Esophagus (tissue), 2 donors: ENCODE measurements at regions not wholly inside any gene's neighbourhood (a gene's known extent, or its start where the extent isn't known, plus 50 kb on each side); places are given as distances from the start of the nearest gene placed in this dataset.

Source experiments
- H3K27ac ChIP-seq, 2 donors: one replicate each; pipeline ENCODE4 v1.5.1; 2013; ENCODE audit warnings: low read depth in 2 of 2, mild to moderate bottlenecking in 2 of 2, inconsistent platforms in 1 of 2, low read length in 1 of 2, moderate library complexity in 1 of 2
- H3K27me3 ChIP-seq, 2 donors: one replicate each; pipeline ENCODE4 v1.6.1; 2013; ENCODE audit warnings: low read length in 2 of 2, control low read depth in 1 of 2, mild to moderate bottlenecking in 1 of 2; ENCODE audit not compliant: insufficient read depth in 2 of 2, control insufficient read depth in 1 of 2
- H3K36me3 ChIP-seq, 2 donors: one replicate each; pipeline ENCODE4 v1.6.1; 2013; ENCODE audit warnings: low read length in 1 of 2; ENCODE audit not compliant: control insufficient read depth in 2 of 2, insufficient read depth in 2 of 2
- H3K4me1 ChIP-seq, 2 donors: one replicate each; pipeline ENCODE4 v1.6.1; 2013; ENCODE audit warnings: low read length in 1 of 2; ENCODE audit not compliant: control insufficient read depth in 2 of 2, insufficient read depth in 2 of 2
- H3K4me3 ChIP-seq, 2 donors: one replicate each; pipeline ENCODE4 v1.5.1; 2013; ENCODE audit warnings: low read length in 2 of 2, mild to moderate bottlenecking in 2 of 2, low read depth in 1 of 2, moderate library complexity in 1 of 2
- H3K9me3 ChIP-seq, 2 donors: one replicate each; pipeline ENCODE4 v1.6.1; 2013; ENCODE audit warnings: mild to moderate bottlenecking in 2 of 2, low read depth in 1 of 2, low read length in 1 of 2, moderate library complexity in 1 of 2; ENCODE audit not compliant: control insufficient read depth in 2 of 2, insufficient read depth in 1 of 2
- WGBS, 2 donors: extraction: QIAGEN DNeasy Blood & Tissue Kit; methylation state at CpG; one replicate each; pipeline ENCODE4 v1.1.7; 2013; 5-methylcytosine and 5-hydroxymethylcytosine counted together
- donor health status: healthy with polysubstance abuse.
- donor health status: Bipolar disorder and iron deficiency.

DNA sequence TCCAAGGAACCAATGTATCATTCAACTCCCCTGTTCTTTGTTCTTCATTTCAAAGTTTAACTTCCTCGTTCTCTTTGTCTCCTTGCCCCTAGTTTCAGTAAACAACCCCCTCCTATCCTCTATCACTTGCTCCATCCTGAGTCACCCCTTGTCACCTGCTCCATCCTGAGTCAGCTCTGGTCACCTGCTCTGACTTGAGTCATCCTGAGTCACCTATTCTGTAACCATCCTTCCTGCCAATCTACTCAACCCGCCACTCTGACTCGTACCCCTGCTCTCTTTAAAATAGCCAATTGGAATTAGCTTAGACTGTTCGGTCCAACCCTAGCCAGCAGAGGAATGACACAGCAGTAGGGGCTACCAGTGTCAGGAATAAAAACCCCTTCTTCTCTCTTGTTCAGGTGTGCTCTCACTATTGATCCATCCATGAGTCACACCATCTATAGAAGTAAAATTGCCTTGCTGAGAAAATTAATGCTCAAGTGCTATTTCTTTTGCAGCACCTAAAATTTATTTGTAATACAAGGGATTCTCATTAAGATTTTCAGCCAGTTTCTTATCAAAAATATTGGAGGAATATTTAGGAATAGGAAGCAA lies 326.8 kb downstream of the AKAIN1 start:
- Histone ChIP-seq H3K36me3 (no peaks in the 10 kb centered on the region), H3K4me3 (no peak overlapping the region), H3K9me3 (no peaks in the 10 kb centered on the region), H3K27me3 (no peaks in the 10 kb centered on the region), H3K4me1 (no peaks in the 10 kb centered on the region), H3K27ac (no peak overlapping the region)
- WGBS, 2 donors = 70 to 77% methylated on average over 4 of the region's 4 CpGs

DNA sequence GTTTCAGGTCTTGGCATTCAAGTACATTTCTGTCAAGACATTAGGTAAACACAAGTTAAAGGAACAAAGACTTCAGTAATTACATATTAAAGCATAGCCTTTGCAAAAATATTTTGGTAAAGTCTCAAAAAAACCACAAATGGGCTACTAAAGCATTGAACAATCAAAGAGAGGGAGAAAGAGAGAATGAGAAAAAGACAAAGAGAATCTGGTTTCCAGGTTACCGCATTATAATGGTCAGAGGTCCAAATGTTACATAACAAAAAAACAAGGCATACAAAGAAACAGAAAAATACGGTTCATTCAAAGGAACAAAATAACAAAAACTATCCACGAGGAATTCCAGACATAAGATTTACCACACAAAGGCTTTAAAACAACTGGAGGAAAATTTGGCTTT lies 327.9 kb downstream of the AKAIN1 start:
- Histone ChIP-seq H3K4me3 (no peak overlapping the region), H3K4me1 (no peaks in the 10 kb centered on the region)
- WGBS, 2 donors = 64 to 73% methylated on average over 3 of the region's 3 CpGs

DNA sequence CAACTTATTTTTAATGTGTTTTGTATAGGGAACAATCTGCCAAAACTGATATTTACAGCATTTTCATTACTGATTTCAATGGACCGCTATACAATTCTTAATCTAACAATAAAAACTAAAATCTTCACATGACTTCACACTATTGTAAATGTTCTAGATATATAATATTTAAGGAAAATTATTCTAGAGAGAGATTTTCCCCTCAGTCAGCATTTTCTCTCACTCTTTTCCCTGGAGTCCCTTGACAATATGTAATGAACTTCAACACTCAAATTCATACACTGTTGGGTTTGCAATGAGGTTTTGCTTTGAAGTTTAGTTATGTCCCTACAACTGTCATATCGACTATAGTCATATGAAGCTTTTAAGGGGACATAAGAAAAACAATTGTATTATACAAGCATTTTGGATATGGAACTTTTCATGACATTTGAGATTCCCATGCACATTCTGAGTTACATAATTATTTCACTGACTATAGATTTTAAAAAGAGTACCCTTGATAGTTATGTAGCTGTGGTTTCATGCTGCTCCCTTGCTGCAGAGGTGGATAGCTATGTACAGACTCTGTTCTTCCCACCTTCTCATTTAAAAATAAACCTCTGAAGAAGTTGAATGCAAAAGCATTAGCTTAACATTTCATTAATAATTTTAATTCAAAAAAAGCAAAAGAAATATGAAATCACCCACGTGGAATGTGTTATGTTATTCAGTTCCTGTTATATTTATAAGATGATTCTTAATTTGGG lies 338.5 kb downstream of the AKAIN1 start:
- WGBS, 2 donors = 73 to 76% methylated on average over 3 of the region's 3 CpGs

More for the DNA sequence above, 327.9 kb downstream of the AKAIN1 start:
- Histone ChIP-seq H3K27ac (no peak overlapping the region), H3K9me3 (no peaks in the 10 kb centered on the region), H3K36me3 (no peaks in the 10 kb centered on the region), H3K27me3 (no peaks in the 10 kb centered on the region)

DNA sequence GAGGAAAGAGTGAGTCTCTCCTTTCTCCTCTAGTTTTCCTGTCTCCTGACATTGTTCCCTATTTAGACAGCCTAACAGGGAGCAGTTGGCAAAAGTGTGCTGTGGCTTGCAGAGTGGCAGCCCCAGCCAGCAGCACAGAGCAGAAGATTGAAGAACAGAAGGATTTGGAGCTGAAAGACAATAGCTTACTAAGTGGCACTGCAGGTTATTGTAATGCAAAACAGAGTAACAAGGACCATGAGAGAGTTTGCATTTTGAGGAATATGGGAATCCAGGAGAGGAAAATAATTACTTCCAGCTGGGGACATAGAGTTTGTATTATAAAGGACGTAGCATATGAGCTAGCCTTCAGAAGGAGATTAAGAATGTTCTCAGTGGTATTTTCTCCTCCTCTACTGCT lies 342.4 kb downstream of the AKAIN1 start:
- Histone ChIP-seq H3K4me3 (no peak overlapping the region), H3K27ac (no peak overlapping the region), H3K9me3 (no peaks in the 10 kb centered on the region), H3K27me3 (no peaks in the 10 kb centered on the region), H3K4me1 (no peaks in the 10 kb centered on the region), H3K36me3 (no peaks in the 10 kb centered on the region)
- WGBS, 2 donors = 62 to 72% methylated on average over 1 of the region's 1 CpG

More for the DNA sequence above, 338.5 kb downstream of the AKAIN1 start:
- Histone ChIP-seq H3K9me3 (no peaks in the 10 kb centered on the region), H3K4me1 (no peaks in the 10 kb centered on the region), H3K4me3 (no peak overlapping the region), H3K36me3 (no peaks in the 10 kb centered on the region), H3K27ac (no peak overlapping the region), H3K27me3 (no peaks in the 10 kb centered on the region)

DNA sequence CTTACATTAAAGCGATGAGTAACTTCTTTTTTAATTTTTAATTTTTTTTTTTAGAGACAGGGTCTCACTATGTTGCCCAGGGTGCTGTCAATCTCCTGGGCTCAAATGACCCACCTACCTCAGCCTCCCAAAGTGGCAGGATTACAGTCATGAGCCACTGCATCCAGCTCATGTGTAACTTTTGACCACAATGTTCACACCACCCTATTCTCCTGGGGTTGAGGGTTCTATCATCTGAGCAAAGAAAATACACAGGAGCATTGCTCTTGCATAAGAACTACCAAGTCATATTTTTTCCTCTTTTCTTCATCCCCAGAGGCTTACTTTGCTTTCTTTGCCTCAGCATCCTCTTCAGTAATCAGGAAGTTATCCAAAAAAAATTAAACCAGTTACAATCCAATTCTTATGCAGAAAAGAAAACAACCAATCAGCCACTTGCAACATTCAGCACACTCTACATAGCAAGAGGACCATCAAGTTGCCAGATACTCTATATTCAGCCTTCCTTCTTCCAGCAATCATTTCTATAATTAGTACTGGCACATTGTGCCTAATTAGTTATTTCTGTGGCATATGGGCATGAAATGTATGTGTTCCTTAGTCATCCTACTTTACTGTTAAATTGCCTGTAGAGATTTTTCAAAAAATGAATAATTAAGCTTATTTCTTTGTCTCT lies 345.6 kb downstream of the AKAIN1 start:
- no peaks in the 10 kb centered on the region for H3K27me3 ChIP-seq
- no peak overlapping the region for H3K4me3 ChIP-seq
- H3K36me3 ChIP-seq = no peaks in the 10 kb centered on the region
- no peaks in the 10 kb centered on the region for H3K9me3 ChIP-seq
- H3K4me1 ChIP-seq = no peaks in the 10 kb centered on the region
- H3K27ac ChIP-seq = no peak overlapping the region
- WGBS, 2 donors = 97 to 98% methylated on average over 1 of the region's 1 CpG

DNA sequence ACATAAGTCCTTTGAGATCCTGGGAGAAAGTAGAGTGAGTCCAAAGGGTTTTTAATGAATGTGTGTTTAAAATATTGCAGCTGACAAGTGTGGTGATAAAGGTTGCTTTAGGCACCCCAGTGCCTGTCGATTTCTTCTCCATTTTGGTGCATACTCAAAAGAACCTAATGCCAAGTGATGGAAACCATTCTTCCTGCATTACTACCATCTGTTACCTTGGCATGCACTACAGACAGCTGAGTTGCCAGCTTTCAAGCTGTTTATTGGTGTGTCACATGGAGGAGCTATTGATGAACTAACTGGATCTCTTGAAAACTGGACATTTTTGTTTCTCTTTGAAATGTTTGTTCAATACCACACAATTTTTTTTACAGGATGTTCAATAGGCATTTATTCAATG lies 350.0 kb downstream of the AKAIN1 start:
- no peaks in the 10 kb centered on the region for H3K36me3 ChIP-seq
- no peak overlapping the region for H3K27ac ChIP-seq
- 70% methylated on average over 1 of the region's 1 CpG for WGBS, 2 donors
- H3K4me1 ChIP-seq = no peaks in the 10 kb centered on the region
- H3K9me3 ChIP-seq = no peaks in the 10 kb centered on the region
- no peak overlapping the region for H3K4me3 ChIP-seq
- H3K27me3 ChIP-seq = no peaks in the 10 kb centered on the region

DNA sequence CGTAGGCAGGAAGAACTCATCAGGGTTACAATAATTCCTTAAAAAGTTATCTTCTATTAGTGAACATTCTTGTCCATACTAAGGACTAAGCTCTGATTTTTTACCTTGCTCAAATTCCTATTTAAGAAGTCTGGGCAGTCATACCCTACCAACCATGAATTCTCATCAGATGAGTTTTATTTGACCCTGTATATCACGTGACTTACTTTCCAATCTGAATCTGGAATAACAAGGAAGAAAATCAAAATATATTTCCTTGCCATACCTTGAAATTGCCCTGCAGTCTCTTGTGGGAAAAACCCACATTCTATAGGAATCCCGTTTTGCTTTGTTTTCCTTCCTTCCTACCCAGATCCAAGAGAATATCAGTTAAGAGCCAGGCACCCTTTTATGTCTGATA lies 352.7 kb downstream of the AKAIN1 start:
- WGBS, 2 donors = 59 to 76% methylated on average over 3 of the region's 3 CpGs
- Histone ChIP-seq H3K27me3 (no peaks in the 10 kb centered on the region), H3K4me3 (no peak overlapping the region), H3K9me3 (no peaks in the 10 kb centered on the region), H3K4me1 (no peaks in the 10 kb centered on the region), H3K36me3 (no peaks in the 10 kb centered on the region), H3K27ac (no peak overlapping the region)

DNA sequence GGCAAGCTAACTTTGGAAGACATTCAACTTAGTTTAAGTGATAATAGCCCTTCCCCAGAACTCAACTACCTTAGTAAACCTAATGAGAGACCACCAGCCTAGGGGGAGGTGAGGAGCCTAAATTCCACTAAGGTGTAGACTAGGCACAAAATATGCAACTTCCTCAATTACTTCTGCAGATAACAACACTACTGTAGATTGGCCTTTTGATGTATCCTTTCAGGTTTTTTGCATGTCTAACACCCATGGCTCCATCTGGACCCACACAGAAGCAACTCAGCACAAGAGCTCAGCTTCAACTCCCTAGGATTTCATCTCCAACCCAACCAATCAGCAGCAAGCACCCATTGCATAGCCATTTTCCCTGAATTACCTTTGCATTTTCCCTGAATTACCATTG lies 353.3 kb downstream of the AKAIN1 start:
- H3K36me3 ChIP-seq = no peaks in the 10 kb centered on the region
- H3K4me1 ChIP-seq = no peaks in the 10 kb centered on the region
- no peak overlapping the region for H3K27ac ChIP-seq
- H3K27me3 ChIP-seq = no peaks in the 10 kb centered on the region
- H3K9me3 ChIP-seq = no peaks in the 10 kb centered on the region
- H3K4me3 ChIP-seq = no peak overlapping the region

DNA sequence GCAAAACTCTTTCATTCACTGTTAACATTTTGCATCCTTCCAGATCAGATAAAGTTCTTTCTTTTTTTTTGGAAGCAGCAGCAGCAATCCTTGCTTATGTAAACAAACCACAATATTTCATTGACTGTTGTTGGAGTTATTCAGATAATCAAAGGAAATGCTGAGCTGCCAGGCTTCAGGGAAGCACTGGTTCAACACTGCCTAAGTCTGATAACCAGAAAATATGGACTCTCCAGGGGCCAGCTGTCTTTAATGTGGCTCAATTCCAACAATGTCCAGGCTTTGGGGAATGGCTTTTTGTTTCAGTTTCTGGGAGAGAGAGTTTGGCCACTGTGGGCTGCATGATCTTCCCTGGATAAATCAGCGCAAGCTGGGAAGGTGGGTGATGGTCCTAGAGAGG lies 354.3 kb downstream of the AKAIN1 start:
- Histone ChIP-seq H3K4me1 (no peaks in the 10 kb centered on the region), H3K4me3 (no peak overlapping the region), H3K9me3 (no peaks in the 10 kb centered on the region), H3K27ac (no peak overlapping the region), H3K27me3 (no peaks in the 10 kb centered on the region), H3K36me3 (no peaks in the 10 kb centered on the region)
- 75 to 79% methylated on average over 1 of the region's 1 CpG for WGBS, 2 donors
